Heart left ventricle (tissue), 13 donors: ENCODE measurements at regions not wholly inside any gene's neighbourhood (a gene's known extent, or its start where the extent isn't known, plus 50 kb on each side); places are given as distances from the start of the nearest gene placed in this dataset.

ENCODE experiments used
- POLR2A ChIP-seq, 2 donors: fragments of 450-650 bp; IDR thresholded peaks; one replicate each; pipeline ENCODE4 v1.6.1; 2017; ENCODE audit warnings: antibody characterized with exemption in 2 of 2, mild to moderate bottlenecking in 2 of 2, moderate library complexity in 2 of 2
- TF ChIP-seq, protein P1 (sequence below), 12 donors: fragments of 200-600 bp; sonication (generic) in 4 of 12; IDR thresholded peaks; one replicate each; pipeline versions ENCODE4 v1.5.0 to v1.8.0; 2018 to 2022; ENCODE audit warnings: antibody characterized with exemption in 12 of 12, mild to moderate bottlenecking in 5 of 12
- donor health status: ischemic (EF 13 %, LVEDD 7.1; RV severe dilation, severe dysfunction).
- donor health status: DM: no; HTN: yes; CAD: no.
- donor health status: DM: no; HTN: no; CAD: no.
- donor health status: ischemic (EF 25% LVEDD 6.9; RV normal size, moderate dysfunction).
- donor health status: ischemic (EF 25% LVEDD 5.7; RV mildly dilated, moderate dysfunction).
- donor health status: ischemic (EF 35%, LVEDD 5.7; RV mildly dilated, moderate dysfunction).
- donor health status: nonischemic (EF 11% LVEDD 7.7; RV severe dilation, severe dysfunction).
- donor health status: DM: yes; HTN: yes; CAD: no.
- donor health status: PGD.
- donor health status: ischemic (EF 29% LVEDD 5.4; RV normal size, mild dysfunction).
- donor health status: nonischemic (EF 23%, LVEDD 6.1; RV moderate dilation, normal function).

GRCh38 chr10:37439826-37440225, 314.4 kb downstream of the ANKRD30A start:
- TF ChIP-seq, protein P1, sequence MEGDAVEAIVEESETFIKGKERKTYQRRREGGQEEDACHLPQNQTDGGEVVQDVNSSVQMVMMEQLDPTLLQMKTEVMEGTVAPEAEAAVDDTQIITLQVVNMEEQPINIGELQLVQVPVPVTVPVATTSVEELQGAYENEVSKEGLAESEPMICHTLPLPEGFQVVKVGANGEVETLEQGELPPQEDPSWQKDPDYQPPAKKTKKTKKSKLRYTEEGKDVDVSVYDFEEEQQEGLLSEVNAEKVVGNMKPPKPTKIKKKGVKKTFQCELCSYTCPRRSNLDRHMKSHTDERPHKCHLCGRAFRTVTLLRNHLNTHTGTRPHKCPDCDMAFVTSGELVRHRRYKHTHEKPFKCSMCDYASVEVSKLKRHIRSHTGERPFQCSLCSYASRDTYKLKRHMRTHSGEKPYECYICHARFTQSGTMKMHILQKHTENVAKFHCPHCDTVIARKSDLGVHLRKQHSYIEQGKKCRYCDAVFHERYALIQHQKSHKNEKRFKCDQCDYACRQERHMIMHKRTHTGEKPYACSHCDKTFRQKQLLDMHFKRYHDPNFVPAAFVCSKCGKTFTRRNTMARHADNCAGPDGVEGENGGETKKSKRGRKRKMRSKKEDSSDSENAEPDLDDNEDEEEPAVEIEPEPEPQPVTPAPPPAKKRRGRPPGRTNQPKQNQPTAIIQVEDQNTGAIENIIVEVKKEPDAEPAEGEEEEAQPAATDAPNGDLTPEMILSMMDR (IDR thresholded peaks at IDR 0.05): no peak
- no peak for TF ChIP-seq POLR2A (IDR thresholded peaks at IDR 0.05)
